ENCODE measurements at regions not wholly inside any gene's neighbourhood (a gene's known extent, or its start where the extent isn't known, plus 50 kb on each side); places are given as distances from the start of the nearest gene placed in this dataset.

DNA sequence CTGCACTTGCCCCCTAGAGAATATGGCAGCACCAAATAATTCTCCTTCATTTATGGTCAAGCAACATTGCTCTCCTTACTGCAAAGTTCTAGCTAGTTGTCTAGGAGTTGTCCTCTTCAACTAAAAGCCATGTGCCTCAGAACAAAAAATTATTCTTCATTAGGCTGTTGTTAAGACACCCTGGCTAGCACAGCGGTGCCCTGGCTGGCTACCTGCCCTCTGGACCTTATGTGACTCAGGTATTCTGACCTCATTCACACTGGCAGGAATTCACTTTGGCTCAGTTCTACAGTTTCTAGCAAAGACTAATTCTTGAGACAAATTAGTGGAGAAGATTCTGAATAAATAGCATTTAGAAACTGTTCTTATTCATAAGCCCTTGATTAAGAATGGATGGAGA, 224.4 kb upstream of the KRR1 start:
- Histone ChIP-seq H3F3A (ENCODE audit: low read depth) (no peaks in the 10 kb centered on the region), H3K4me1 (ENCODE audit: insufficient read depth, low read length, poor library complexity, severe bottlenecking) (no peaks in the 10 kb centered on the region), H3K9me2 (replicated peaks; ENCODE audit: low read depth, low read length) (no peaks in the 10 kb centered on the region), H3K36me3 (ENCODE audit: insufficient read depth, low read length) (no peaks in the 10 kb centered on the region), H3K79me2 (ENCODE audit: insufficient read depth, low read length) (no peaks in the 10 kb centered on the region), H3K9ac (ENCODE audit: low read depth, low read length, poor library complexity, severe bottlenecking) (no peak overlapping the region), H3K4me2 (ENCODE audit: low read depth, low read length, poor library complexity, severe bottlenecking) (no peak overlapping the region), H3K27me3 (ENCODE audit: insufficient read depth, low read length, poor library complexity, severe bottlenecking) (no peaks in the 10 kb centered on the region), H2AFZ (ENCODE audit: low read length) (no peak overlapping the region), H3K9me3 (ENCODE audit: insufficient read depth, low read depth, low read length) (no peaks in the 10 kb centered on the region), H4K20me1 (ENCODE audit: insufficient read depth, low read length, poor library complexity, severe bottlenecking) (no peaks in the 10 kb centered on the region), H3K4me3 (ENCODE audit: low read length, poor library complexity, severe bottlenecking) (no peak overlapping the region)
- TF ChIP-seq EZH2phosphoT487 (IDR thresholded peaks at IDR 0.05; ENCODE audit: borderline replicate concordance): no peak
- TF ChIP-seq, protein P1, sequence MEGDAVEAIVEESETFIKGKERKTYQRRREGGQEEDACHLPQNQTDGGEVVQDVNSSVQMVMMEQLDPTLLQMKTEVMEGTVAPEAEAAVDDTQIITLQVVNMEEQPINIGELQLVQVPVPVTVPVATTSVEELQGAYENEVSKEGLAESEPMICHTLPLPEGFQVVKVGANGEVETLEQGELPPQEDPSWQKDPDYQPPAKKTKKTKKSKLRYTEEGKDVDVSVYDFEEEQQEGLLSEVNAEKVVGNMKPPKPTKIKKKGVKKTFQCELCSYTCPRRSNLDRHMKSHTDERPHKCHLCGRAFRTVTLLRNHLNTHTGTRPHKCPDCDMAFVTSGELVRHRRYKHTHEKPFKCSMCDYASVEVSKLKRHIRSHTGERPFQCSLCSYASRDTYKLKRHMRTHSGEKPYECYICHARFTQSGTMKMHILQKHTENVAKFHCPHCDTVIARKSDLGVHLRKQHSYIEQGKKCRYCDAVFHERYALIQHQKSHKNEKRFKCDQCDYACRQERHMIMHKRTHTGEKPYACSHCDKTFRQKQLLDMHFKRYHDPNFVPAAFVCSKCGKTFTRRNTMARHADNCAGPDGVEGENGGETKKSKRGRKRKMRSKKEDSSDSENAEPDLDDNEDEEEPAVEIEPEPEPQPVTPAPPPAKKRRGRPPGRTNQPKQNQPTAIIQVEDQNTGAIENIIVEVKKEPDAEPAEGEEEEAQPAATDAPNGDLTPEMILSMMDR (conservative IDR thresholded peaks at IDR 0.05; ENCODE audit: low read length): no peak

GRCh38 chr12:75728826-75729225, 217.4 kb upstream of the KRR1 start:
- Histone ChIP-seq H3K9me3 (ENCODE audit: insufficient read depth, low read depth, low read length) (no peaks in the 10 kb centered on the region), H3K79me2 (ENCODE audit: insufficient read depth, low read length) (no peaks in the 10 kb centered on the region), H3K4me1 (ENCODE audit: insufficient read depth, low read length, poor library complexity, severe bottlenecking) (no peaks in the 10 kb centered on the region), H3K4me3 (ENCODE audit: low read length, poor library complexity, severe bottlenecking) (no peak overlapping the region), H3K27me3 (ENCODE audit: insufficient read depth, low read length, poor library complexity, severe bottlenecking) (no peaks in the 10 kb centered on the region), H3K9me2 (replicated peaks; ENCODE audit: low read depth, low read length) (no peaks in the 10 kb centered on the region), H3K4me2 (ENCODE audit: low read depth, low read length, poor library complexity, severe bottlenecking) (no peak overlapping the region), H3K9ac (ENCODE audit: low read depth, low read length, poor library complexity, severe bottlenecking) (no peak overlapping the region), H3K36me3 (ENCODE audit: insufficient read depth, low read length) (no peaks in the 10 kb centered on the region), H3F3A (ENCODE audit: low read depth) (no peaks in the 10 kb centered on the region), H4K20me1 (ENCODE audit: insufficient read depth, low read length, poor library complexity, severe bottlenecking) (no peaks in the 10 kb centered on the region), H2AFZ (ENCODE audit: low read length) (no peak overlapping the region)
- no peak for TF ChIP-seq EZH2phosphoT487 (IDR thresholded peaks at IDR 0.05; ENCODE audit: borderline replicate concordance)
- TF ChIP-seq, protein P1 (conservative IDR thresholded peaks at IDR 0.05; ENCODE audit: low read length): no peak

DNA sequence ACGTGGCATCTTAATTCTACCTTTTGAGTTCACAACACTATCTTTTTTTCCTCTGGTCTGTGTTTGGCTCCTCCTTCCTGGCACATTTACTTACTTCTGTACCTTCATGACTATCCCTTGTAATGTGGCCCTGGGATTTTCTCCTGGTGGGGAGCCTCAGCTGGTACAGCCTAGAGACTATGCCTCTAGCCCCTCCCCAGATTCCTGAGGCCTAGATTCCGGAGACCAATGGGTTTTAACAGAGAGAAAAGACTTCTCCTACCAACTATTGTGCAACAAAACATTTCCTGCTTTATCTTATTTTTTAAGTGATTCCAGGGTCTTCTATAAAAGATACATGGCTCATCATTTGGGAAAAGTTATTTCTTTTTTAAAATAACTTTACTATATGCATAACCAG, 216.2 kb upstream of the KRR1 start:
- H3K9ac ChIP-seq (ENCODE audit: low read depth, low read length, poor library complexity, severe bottlenecking): no peak overlapping the region
- H2AFZ ChIP-seq (ENCODE audit: low read length): peak overlapping the region; percentile 56; the same call in 1 of the 2 replicates
- H4K20me1 ChIP-seq (ENCODE audit: insufficient read depth, low read length, poor library complexity, severe bottlenecking): no peaks in the 10 kb centered on the region
- H3K36me3 ChIP-seq (ENCODE audit: insufficient read depth, low read length): no peaks in the 10 kb centered on the region
- H3K4me2 ChIP-seq (ENCODE audit: low read depth, low read length, poor library complexity, severe bottlenecking): no peak overlapping the region
- no peaks in the 10 kb centered on the region for H3K27me3 ChIP-seq (ENCODE audit: insufficient read depth, low read length, poor library complexity, severe bottlenecking)
- H3K79me2 ChIP-seq (ENCODE audit: insufficient read depth, low read length): no peaks in the 10 kb centered on the region
- H3K9me2 ChIP-seq (replicated peaks; ENCODE audit: low read depth, low read length): no peaks in the 10 kb centered on the region
- TF ChIP-seq, protein P1 (conservative IDR thresholded peaks at IDR 0.05; ENCODE audit: low read length): no peak
- TF ChIP-seq EZH2phosphoT487 (IDR thresholded peaks at IDR 0.05; ENCODE audit: borderline replicate concordance): no peak
- no peaks in the 10 kb centered on the region for H3K9me3 ChIP-seq (ENCODE audit: insufficient read depth, low read depth, low read length)
- peaks cover 9% of the 10 kb centered on the region for H3K4me1 ChIP-seq (ENCODE audit: insufficient read depth, low read length, poor library complexity, severe bottlenecking)
- no peaks in the 10 kb centered on the region for H3F3A ChIP-seq (ENCODE audit: low read depth)
- no peak overlapping the region for H3K4me3 ChIP-seq (ENCODE audit: low read length, poor library complexity, severe bottlenecking)

Measured in Loucy (cell line).